Ishikawa (cell line): ENCODE measurements at regions not wholly inside any gene's neighbourhood (a gene's known extent, or its start where the extent isn't known, plus 50 kb on each side); places are given as distances from the start of the nearest gene placed in this dataset.

ENCODE experiments used
- CEBPB ChIP-seq: IDR thresholded peaks from 2 replicates; pipeline ENCODE4 v1.6.1; 2012
- CREB1 ChIP-seq: IDR thresholded peaks from 2 replicates; pipeline ENCODE4 v1.6.1; 2012; ENCODE audit warnings: low read depth
- EGR1 ChIP-seq: IDR thresholded peaks from 2 replicates; pipeline ENCODE4 v1.6.1; 2012
- EP300 ChIP-seq: IDR thresholded peaks from 2 replicates; pipeline ENCODE4 v1.6.1; 2012; ENCODE audit warnings: borderline replicate concordance
- FOXM1 ChIP-seq: IDR thresholded peaks from 2 replicates; pipeline ENCODE4 v1.6.1; 2012; ENCODE audit warnings: low read depth, borderline replicate concordance
- NFIC ChIP-seq: IDR thresholded peaks from 2 replicates; pipeline ENCODE4 v1.6.1; 2012
- RAD21 ChIP-seq: IDR thresholded peaks from 2 replicates; pipeline ENCODE4 v1.6.1; 2012; ENCODE audit warnings: low read depth
- TAF1 ChIP-seq: IDR thresholded peaks from 2 replicates; pipeline ENCODE4 v1.6.1; 2012; ENCODE audit warnings: low read depth, mild to moderate bottlenecking
- TEAD4 ChIP-seq: IDR thresholded peaks from 2 replicates; pipeline ENCODE4 v1.6.1; 2012
- YY1 ChIP-seq: IDR thresholded peaks from 2 replicates; pipeline ENCODE4 v1.6.1; 2012; ENCODE audit warnings: low read depth
- ZBTB7A ChIP-seq: IDR thresholded peaks from 2 replicates; pipeline ENCODE4 v1.6.1; 2012; ENCODE audit warnings: low read depth
- TF ChIP-seq, protein P1 (sequence below): IDR thresholded peaks from 2 replicates; pipeline ENCODE4 v1.6.1; 2012
- TF ChIP-seq, protein P2 (sequence below): IDR thresholded peaks from 2 replicates; pipeline ENCODE4 v1.6.1; 2012; ENCODE audit warnings: low read depth, mild to moderate bottlenecking
- TF ChIP-seq, protein P3 (sequence below): IDR thresholded peaks from 2 replicates; pipeline ENCODE4 v1.6.1; 2012

DNA sequence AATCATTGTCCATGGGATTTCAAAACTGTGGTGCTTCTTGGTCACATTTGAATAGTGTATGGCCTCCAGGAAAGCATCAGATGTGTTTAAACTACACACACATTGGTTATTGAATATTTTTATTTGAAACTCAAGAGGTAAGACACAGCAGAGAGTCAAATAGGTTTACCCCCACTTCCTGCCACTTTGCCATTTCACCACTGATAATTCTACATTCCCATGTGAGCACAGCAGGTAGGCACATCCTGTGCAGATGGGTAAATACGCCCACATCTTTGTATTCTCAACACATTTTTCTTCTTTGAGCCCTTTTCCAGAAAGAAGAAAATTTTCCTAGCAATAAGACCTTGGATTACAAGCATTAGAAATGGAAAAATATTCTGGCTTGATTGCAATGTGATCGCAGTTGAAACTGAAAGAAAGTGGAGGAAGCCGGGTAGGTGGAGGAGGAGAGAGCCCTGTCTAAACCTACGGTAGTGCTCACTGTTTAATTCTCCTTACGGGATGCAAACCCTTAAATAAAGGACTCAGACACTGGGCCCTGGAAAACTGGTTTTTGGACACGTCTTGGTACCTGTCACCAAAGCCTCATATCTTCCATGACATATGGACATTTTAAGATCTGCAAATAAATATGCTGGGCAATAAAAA lies 167.7 kb downstream of the COG6 start:
- no peak for TF ChIP-seq EP300
- no peak for TF ChIP-seq EGR1
- TF ChIP-seq TAF1, result no peak
- no peak for TF ChIP-seq YY1
- TF ChIP-seq, protein P1, sequence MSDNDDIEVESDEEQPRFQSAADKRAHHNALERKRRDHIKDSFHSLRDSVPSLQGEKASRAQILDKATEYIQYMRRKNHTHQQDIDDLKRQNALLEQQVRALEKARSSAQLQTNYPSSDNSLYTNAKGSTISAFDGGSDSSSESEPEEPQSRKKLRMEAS, result no peak
- TF ChIP-seq TEAD4, result no peak
- no peak for TF ChIP-seq CREB1
- TF ChIP-seq, protein P2, sequence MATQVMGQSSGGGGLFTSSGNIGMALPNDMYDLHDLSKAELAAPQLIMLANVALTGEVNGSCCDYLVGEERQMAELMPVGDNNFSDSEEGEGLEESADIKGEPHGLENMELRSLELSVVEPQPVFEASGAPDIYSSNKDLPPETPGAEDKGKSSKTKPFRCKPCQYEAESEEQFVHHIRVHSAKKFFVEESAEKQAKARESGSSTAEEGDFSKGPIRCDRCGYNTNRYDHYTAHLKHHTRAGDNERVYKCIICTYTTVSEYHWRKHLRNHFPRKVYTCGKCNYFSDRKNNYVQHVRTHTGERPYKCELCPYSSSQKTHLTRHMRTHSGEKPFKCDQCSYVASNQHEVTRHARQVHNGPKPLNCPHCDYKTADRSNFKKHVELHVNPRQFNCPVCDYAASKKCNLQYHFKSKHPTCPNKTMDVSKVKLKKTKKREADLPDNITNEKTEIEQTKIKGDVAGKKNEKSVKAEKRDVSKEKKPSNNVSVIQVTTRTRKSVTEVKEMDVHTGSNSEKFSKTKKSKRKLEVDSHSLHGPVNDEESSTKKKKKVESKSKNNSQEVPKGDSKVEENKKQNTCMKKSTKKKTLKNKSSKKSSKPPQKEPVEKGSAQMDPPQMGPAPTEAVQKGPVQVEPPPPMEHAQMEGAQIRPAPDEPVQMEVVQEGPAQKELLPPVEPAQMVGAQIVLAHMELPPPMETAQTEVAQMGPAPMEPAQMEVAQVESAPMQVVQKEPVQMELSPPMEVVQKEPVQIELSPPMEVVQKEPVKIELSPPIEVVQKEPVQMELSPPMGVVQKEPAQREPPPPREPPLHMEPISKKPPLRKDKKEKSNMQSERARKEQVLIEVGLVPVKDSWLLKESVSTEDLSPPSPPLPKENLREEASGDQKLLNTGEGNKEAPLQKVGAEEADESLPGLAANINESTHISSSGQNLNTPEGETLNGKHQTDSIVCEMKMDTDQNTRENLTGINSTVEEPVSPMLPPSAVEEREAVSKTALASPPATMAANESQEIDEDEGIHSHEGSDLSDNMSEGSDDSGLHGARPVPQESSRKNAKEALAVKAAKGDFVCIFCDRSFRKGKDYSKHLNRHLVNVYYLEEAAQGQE, result no peak
- TF ChIP-seq, protein P3, sequence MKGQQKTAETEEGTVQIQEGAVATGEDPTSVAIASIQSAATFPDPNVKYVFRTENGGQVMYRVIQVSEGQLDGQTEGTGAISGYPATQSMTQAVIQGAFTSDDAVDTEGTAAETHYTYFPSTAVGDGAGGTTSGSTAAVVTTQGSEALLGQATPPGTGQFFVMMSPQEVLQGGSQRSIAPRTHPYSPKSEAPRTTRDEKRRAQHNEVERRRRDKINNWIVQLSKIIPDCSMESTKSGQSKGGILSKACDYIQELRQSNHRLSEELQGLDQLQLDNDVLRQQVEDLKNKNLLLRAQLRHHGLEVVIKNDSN, result no peak
- TF ChIP-seq RAD21, result no peak
- no peak for TF ChIP-seq NFIC
- TF ChIP-seq CEBPB, result no peak
- no peak for TF ChIP-seq FOXM1
- TF ChIP-seq ZBTB7A, result no peak
